ENCODE measurements at regions not wholly inside any gene's neighbourhood (a gene's known extent, or its start where the extent isn't known, plus 50 kb on each side); places are given as distances from the start of the nearest gene placed in this dataset.
"Not testable (repeated sequence)": the region's sequence is repeated elsewhere in the genome, so short reads cannot be mapped to it uniquely, and the experiment has no call there.

GRCh38 chr7:120059641-120060040 lies 213.3 kb upstream of the KCND2 start:
- Histone ChIP-seq H3K36me3 (no peaks in the 10 kb centered on the region), H3K27ac (no peak overlapping the region), H3K4me3 (ENCODE audit: low read depth in 1 of 2, low read length in 1 of 2) (no peak overlapping the region), H3K4me1 (ENCODE audit: control insufficient read depth in 1 of 2, insufficient read depth in 1 of 2, low read depth in 1 of 2, low read length in 1 of 2) (no peaks in the 10 kb centered on the region), H3K27me3 (no peaks in the 10 kb centered on the region), H3K9me3 (no peaks in the 10 kb centered on the region)
- TF ChIP-seq CTCF (IDR thresholded peaks at IDR 0.05) = no peak

- no peak overlapping the region for H3K4me3 ChIP-seq (ENCODE audit: low read depth in 1 of 2, low read length in 1 of 2)
- no peaks in the 10 kb centered on the region for H3K9me3 ChIP-seq
- no peaks in the 10 kb centered on the region for H3K36me3 ChIP-seq
- H3K27me3 ChIP-seq = no peaks in the 10 kb centered on the region
- H3K4me1 ChIP-seq (ENCODE audit: control insufficient read depth in 1 of 2, insufficient read depth in 1 of 2, low read depth in 1 of 2, low read length in 1 of 2) = no peaks in the 10 kb centered on the region
- no peak for TF ChIP-seq CTCF (IDR thresholded peaks at IDR 0.05)
- H3K27ac ChIP-seq = no peak overlapping the region
These were observed 212.7 kb upstream of the KCND2 start for GRCh38 chr7:120060281-120060680.

GRCh38 chr7:120060875-120061274 lies 212.1 kb upstream of the KCND2 start:
- TF ChIP-seq CTCF (IDR thresholded peaks at IDR 0.05) = no peak
- H3K27ac ChIP-seq = no peak overlapping the region
- no peak overlapping the region for H3K4me3 ChIP-seq (ENCODE audit: low read depth in 1 of 2, low read length in 1 of 2)
- H3K36me3 ChIP-seq = no peaks in the 10 kb centered on the region
- no peaks in the 10 kb centered on the region for H3K27me3 ChIP-seq
- H3K9me3 ChIP-seq = no peaks in the 10 kb centered on the region
- no peaks in the 10 kb centered on the region for H3K4me1 ChIP-seq (ENCODE audit: control insufficient read depth in 1 of 2, insufficient read depth in 1 of 2, low read depth in 1 of 2, low read length in 1 of 2)

- H3K36me3 ChIP-seq = no peaks in the 10 kb centered on the region
- no peaks in the 10 kb centered on the region for H3K9me3 ChIP-seq
- no peak overlapping the region for H3K27ac ChIP-seq
- TF ChIP-seq CTCF (IDR thresholded peaks at IDR 0.05) = no peak
- H3K4me3 ChIP-seq (ENCODE audit: low read depth in 1 of 2, low read length in 1 of 2) = no peak overlapping the region
- H3K27me3 ChIP-seq = no peaks in the 10 kb centered on the region
- no peaks in the 10 kb centered on the region for H3K4me1 ChIP-seq (ENCODE audit: control insufficient read depth in 1 of 2, insufficient read depth in 1 of 2, low read depth in 1 of 2, low read length in 1 of 2)
These were observed 208.4 kb upstream of the KCND2 start for GRCh38 chr7:120064565-120064964.

- not testable (repeated sequence) for H3K36me3 ChIP-seq; H3K4me3 ChIP-seq (ENCODE audit: low read depth in 1 of 2, low read length in 1 of 2); H3K4me1 ChIP-seq (ENCODE audit: control insufficient read depth in 1 of 2, insufficient read depth in 1 of 2, low read depth in 1 of 2, low read length in 1 of 2); H3K27ac ChIP-seq; H3K9me3 ChIP-seq; H3K27me3 ChIP-seq
These were observed 206.1 kb upstream of the KCND2 start for GRCh38 chr7:120066898-120067297.

- Histone ChIP-seq H3K27me3 (no peaks in the 10 kb centered on the region), H3K4me3 (ENCODE audit: low read depth in 1 of 2, low read length in 1 of 2) (no peak overlapping the region), H3K9me3 (no peaks in the 10 kb centered on the region), H3K4me1 (ENCODE audit: control insufficient read depth in 1 of 2, insufficient read depth in 1 of 2, low read depth in 1 of 2, low read length in 1 of 2) (no peaks in the 10 kb centered on the region), H3K27ac (no peak overlapping the region), H3K36me3 (no peaks in the 10 kb centered on the region)
- no peak for TF ChIP-seq CTCF (IDR thresholded peaks at IDR 0.05)
These were observed 202.8 kb upstream of the KCND2 start for GRCh38 chr7:120070201-120070600.

Data from neutrophil (primary cell).